Activated naive CD8-positive, alpha-beta T cell treated with anti-CD3 and anti-CD28 coated beads, Interleukin-2, amount 10 ng/mL, durations not matched to agents 7 days and 5 days (primary cell): ENCODE measurements at regions not wholly inside any gene's neighbourhood (a gene's known extent, or its start where the extent isn't known, plus 50 kb on each side); places are given as distances from the start of the nearest gene placed in this dataset.
A peak's percentile ranks its signal among the peaks of the same experiment; 100 is the strongest.

Experiments used
- ATAC-seq: fragments of 150-1000 bp; cut with Tn5 transposase; one replicate; pipeline ENCODE4 v1.10.0; 2021; ENCODE audit warnings: low read depth, moderate library complexity
- POLR2A ChIA-PET: fragments of 350-600 bp; sonication (Branson Sonifier 250); formaldehyde crosslinking; loops from one replicate; lab custom pipeline; 2021; ENCODE audit warnings: antibody characterized with exemption; lab: Charles Lee
- DNase-seq: peaks from one replicate; pipeline ENCODE4 v3.0.0; 2021
- H3K27ac Mint-ChIP-seq: one replicate; pipeline ENCODE4 v1.8.0; 2022; ENCODE audit warnings: mild to moderate bottlenecking, mixed read lengths
- H3K27me3 Mint-ChIP-seq: one replicate; pipeline ENCODE4 v1.8.0; 2022; ENCODE audit warnings: mild to moderate bottlenecking, moderate library complexity, mixed read lengths
- H3K36me3 Mint-ChIP-seq: one replicate; pipeline ENCODE4 v1.8.0; 2021; ENCODE audit warnings: mild to moderate bottlenecking, mixed read lengths
- H3K4me1 Mint-ChIP-seq: one replicate; pipeline ENCODE4 v1.8.0; 2021; ENCODE audit warnings: mixed read lengths
- H3K4me3 Mint-ChIP-seq: one replicate; pipeline ENCODE4 v1.8.0; 2022; ENCODE audit warnings: mild to moderate bottlenecking, moderate library complexity, mixed read lengths
- H3K9me3 Mint-ChIP-seq: one replicate; pipeline ENCODE4 v1.8.0; 2021; ENCODE audit warnings: mixed read lengths

DNA sequence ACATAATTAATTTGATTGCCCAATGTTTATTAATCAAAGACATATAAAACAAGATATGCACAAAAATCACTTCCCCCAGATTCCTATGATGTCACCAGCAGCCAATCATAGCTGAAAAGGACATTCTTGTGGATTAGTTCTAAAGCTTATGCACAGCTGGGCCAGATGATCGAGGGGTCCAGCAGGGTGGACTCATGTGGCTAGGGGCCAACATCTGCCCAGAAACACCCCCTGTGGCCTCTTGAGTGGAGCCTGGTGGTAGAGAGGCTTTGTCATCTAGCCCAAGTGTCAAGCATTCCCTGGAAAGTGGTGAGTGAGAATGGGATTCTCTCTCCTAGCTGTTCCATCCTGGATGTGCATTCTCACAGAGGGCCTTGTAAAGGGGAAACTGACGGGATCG lies 590.0 kb downstream of the BCL11B start:
- POLR2A ChIA-PET, result no interaction called here
- DNase-seq (no peak), ATAC-seq (no peak)
- Mint-ChIP-seq H3K4me3 (no peak overlapping the region), H3K27me3 (no peaks in the 10 kb centered on the region), H3K27ac (no peak overlapping the region), H3K36me3 (peaks cover 2% of the 10 kb centered on the region), H3K9me3 (peaks cover 6% of the 10 kb centered on the region), H3K4me1 (no peaks in the 10 kb centered on the region)

GRCh38 chr14:98682726-98683125 lies 589.3 kb downstream of the BCL11B start:
- no peak overlapping the region for H3K27ac Mint-ChIP-seq
- H3K27me3 Mint-ChIP-seq, result no peaks in the 10 kb centered on the region

GRCh38 chr14:98684468-98684867 lies 587.5 kb downstream of the BCL11B start:
- Mint-ChIP-seq H3K4me3 (no peak overlapping the region), H3K27ac (no peak overlapping the region), H3K4me1 (no peaks in the 10 kb centered on the region), H3K9me3 (no peaks in the 10 kb centered on the region), H3K27me3 (no peaks in the 10 kb centered on the region), H3K36me3 (no peaks in the 10 kb centered on the region)
- POLR2A ChIA-PET, result no interaction called here
- DNase-seq (no peak), ATAC-seq (no peak)

More at GRCh38 chr14:98682726-98683125, 589.3 kb downstream of the BCL11B start:
- ATAC-seq, result no peak
- DNase-seq, result no peak
- POLR2A ChIA-PET, result no interaction called here
- H3K36me3 Mint-ChIP-seq, result no peaks in the 10 kb centered on the region
- H3K4me1 Mint-ChIP-seq, result no peaks in the 10 kb centered on the region
- no peak overlapping the region for H3K4me3 Mint-ChIP-seq
- H3K9me3 Mint-ChIP-seq, result peaks cover 4% of the 10 kb centered on the region

- no peak overlapping the region for H3K4me3 Mint-ChIP-seq
- H3K27ac Mint-ChIP-seq, result no peak overlapping the region
- POLR2A ChIA-PET, result no interaction called here
- H3K27me3 Mint-ChIP-seq, result no peaks in the 10 kb centered on the region
- no peaks in the 10 kb centered on the region for H3K9me3 Mint-ChIP-seq
- no peaks in the 10 kb centered on the region for H3K36me3 Mint-ChIP-seq
- no peaks in the 10 kb centered on the region for H3K4me1 Mint-ChIP-seq
- no peak for ATAC-seq
- DNase-seq, result no peak
Measured at GRCh38 chr14:98685725-98686124, 586.3 kb downstream of the BCL11B start.

DNA sequence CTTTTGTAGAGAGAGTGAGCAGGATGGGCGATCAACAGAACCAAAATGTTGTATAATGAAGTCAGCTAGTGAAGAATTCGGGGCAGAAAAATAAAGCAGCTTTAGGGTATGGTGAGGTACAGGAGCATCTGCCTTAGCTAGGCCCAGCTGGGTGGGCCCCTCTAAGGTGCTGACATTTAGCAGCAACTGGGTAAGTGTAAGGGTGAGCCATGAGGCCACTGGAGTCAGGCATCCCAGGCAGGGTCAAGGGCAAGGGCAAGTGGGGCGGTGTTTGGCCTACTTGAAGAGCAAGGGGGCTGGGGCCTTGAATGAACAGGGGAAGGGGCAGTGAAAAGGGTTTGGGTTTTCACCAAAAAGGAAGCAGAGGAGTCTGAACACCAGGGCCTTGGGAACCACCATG lies 583.6 kb downstream of the BCL11B start:
- Mint-ChIP-seq H3K27ac (no peak overlapping the region), H3K36me3 (no peaks in the 10 kb centered on the region), H3K4me1 (no peaks in the 10 kb centered on the region), H3K9me3 (no peaks in the 10 kb centered on the region), H3K4me3 (no peak overlapping the region), H3K27me3 (no peaks in the 10 kb centered on the region)
- DNase-seq (no peak), ATAC-seq (no peak)
- POLR2A ChIA-PET, result no interaction called here

- Mint-ChIP-seq H3K27ac (no peak overlapping the region), H3K4me3 (no peak overlapping the region), H3K27me3 (no peaks in the 10 kb centered on the region), H3K4me1 (no peaks in the 10 kb centered on the region), H3K9me3 (peaks cover 4% of the 10 kb centered on the region), H3K36me3 (no peaks in the 10 kb centered on the region)
- DNase-seq (no peak), ATAC-seq (no peak)
- POLR2A ChIA-PET, result no interaction called here
Measured at GRCh38 chr14:98689951-98690350, 582.0 kb downstream of the BCL11B start.

- no peaks in the 10 kb centered on the region for H3K4me1 Mint-ChIP-seq
- H3K36me3 Mint-ChIP-seq, result peaks cover 9% of the 10 kb centered on the region
- peaks cover 17% of the 10 kb centered on the region for H3K9me3 Mint-ChIP-seq
- ATAC-seq (no peak), DNase-seq (no peak)
- POLR2A ChIA-PET, result no interaction called here
- H3K4me3 Mint-ChIP-seq, result no peak overlapping the region
- H3K27me3 Mint-ChIP-seq, result peaks cover 2% of the 10 kb centered on the region
- H3K27ac Mint-ChIP-seq, result no peak overlapping the region
Measured at GRCh38 chr14:98692832-98693231, 579.2 kb downstream of the BCL11B start.

GRCh38 chr14:98694541-98694940 lies 577.5 kb downstream of the BCL11B start:
- no peaks in the 10 kb centered on the region for H3K4me1 Mint-ChIP-seq
- H3K27ac Mint-ChIP-seq, result no peak overlapping the region
- DNase-seq, result no peak
- peaks cover 9% of the 10 kb centered on the region for H3K36me3 Mint-ChIP-seq
- no peak for ATAC-seq
- POLR2A ChIA-PET, result no interaction called here
- H3K9me3 Mint-ChIP-seq, result peaks cover 17% of the 10 kb centered on the region
- H3K27me3 Mint-ChIP-seq, result peaks cover 2% of the 10 kb centered on the region
- no peak overlapping the region for H3K4me3 Mint-ChIP-seq

DNA sequence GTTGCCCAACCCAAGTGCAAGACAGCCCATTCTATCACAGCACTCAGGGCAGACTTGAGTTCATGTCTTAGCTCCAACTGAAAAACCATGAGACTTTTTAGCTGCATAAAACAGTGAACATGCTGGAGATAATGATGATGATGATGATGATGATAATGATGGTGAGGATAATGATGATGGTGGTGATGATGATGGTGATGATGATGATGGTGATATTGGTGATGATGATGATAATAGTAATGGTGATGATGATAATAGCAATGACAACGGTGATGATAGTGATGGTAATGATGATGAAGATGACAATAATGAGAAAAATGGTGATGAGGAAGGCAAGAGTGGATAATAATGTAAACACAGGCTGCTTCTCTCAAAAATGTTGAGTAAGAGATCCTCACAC lies 576.2 kb downstream of the BCL11B start:
- peaks cover 9% of the 10 kb centered on the region for H3K36me3 Mint-ChIP-seq
- peaks cover 17% of the 10 kb centered on the region for H3K9me3 Mint-ChIP-seq
- no peaks in the 10 kb centered on the region for H3K4me1 Mint-ChIP-seq
- no peak for ATAC-seq
- no peak overlapping the region for H3K27ac Mint-ChIP-seq
- POLR2A ChIA-PET, result no interaction called here
- H3K4me3 Mint-ChIP-seq, result no peak overlapping the region
- peaks cover 2% of the 10 kb centered on the region for H3K27me3 Mint-ChIP-seq
- DNase-seq, result no peak

GRCh38 chr14:98698341-98698740 lies 573.7 kb downstream of the BCL11B start:
- POLR2A ChIA-PET, result no interaction called here
- Mint-ChIP-seq H3K36me3 (peaks cover 9% of the 10 kb centered on the region), H3K27me3 (peaks cover 2% of the 10 kb centered on the region), H3K9me3 (peaks cover 19% of the 10 kb centered on the region), H3K4me1 (no peaks in the 10 kb centered on the region), H3K27ac (no peak overlapping the region), H3K4me3 (no peak overlapping the region)
- ATAC-seq (no peak), DNase-seq (no peak)

- H3K4me3 Mint-ChIP-seq, result no peak overlapping the region
- H3K27ac Mint-ChIP-seq, result no peak overlapping the region
- peaks cover 2% of the 10 kb centered on the region for H3K27me3 Mint-ChIP-seq
- peaks cover 14% of the 10 kb centered on the region for H3K9me3 Mint-ChIP-seq
- ATAC-seq (no peak), DNase-seq (no peak)
- H3K36me3 Mint-ChIP-seq, result peaks cover 9% of the 10 kb centered on the region
- peaks cover 8% of the 10 kb centered on the region for H3K4me1 Mint-ChIP-seq
- POLR2A ChIA-PET, result no interaction called here
Measured at GRCh38 chr14:98700748-98701147, 571.2 kb downstream of the BCL11B start.

GRCh38 chr14:98701377-98701776 lies 570.6 kb downstream of the BCL11B start:
- Mint-ChIP-seq H3K4me1 (peaks cover 8% of the 10 kb centered on the region), H3K27me3 (peaks cover 2% of the 10 kb centered on the region), H3K27ac (no peak overlapping the region), H3K36me3 (peaks cover 6% of the 10 kb centered on the region), H3K4me3 (no peak overlapping the region), H3K9me3 (peaks cover 12% of the 10 kb centered on the region)
- POLR2A ChIA-PET, result no interaction called here
- ATAC-seq (no peak), DNase-seq (no peak)

GRCh38 chr14:98704441-98704840 lies 567.6 kb downstream of the BCL11B start:
- POLR2A ChIA-PET, result interaction anchor here (0.6 to 0.7 kb wide), 2 partner anchors 117 to 335 kb away, joined by 3 to 4 read pairs; no protein-coding TSS in a partner anchor
- Mint-ChIP-seq H3K36me3 (no peaks in the 10 kb centered on the region), H3K27ac (peak overlapping the region; percentile 78), H3K4me1 (peaks cover 16% of the 10 kb centered on the region), H3K27me3 (no peaks in the 10 kb centered on the region), H3K4me3 (peak overlapping the region; percentile 34), H3K9me3 (peaks cover 2% of the 10 kb centered on the region)
- DNase-seq (peak; percentile 35), ATAC-seq (peak; percentile 97)

- ATAC-seq (no peak), DNase-seq (no peak)
- H3K27me3 Mint-ChIP-seq, result no peaks in the 10 kb centered on the region
- no peak overlapping the region for H3K4me3 Mint-ChIP-seq
- no peak overlapping the region for H3K27ac Mint-ChIP-seq
- H3K9me3 Mint-ChIP-seq, result peaks cover 2% of the 10 kb centered on the region
- peaks cover 1% of the 10 kb centered on the region for H3K36me3 Mint-ChIP-seq
- peaks cover 24% of the 10 kb centered on the region for H3K4me1 Mint-ChIP-seq
- POLR2A ChIA-PET, result no interaction called here
Measured at GRCh38 chr14:98705871-98706300, 566.1 kb downstream of the BCL11B start.

DNA sequence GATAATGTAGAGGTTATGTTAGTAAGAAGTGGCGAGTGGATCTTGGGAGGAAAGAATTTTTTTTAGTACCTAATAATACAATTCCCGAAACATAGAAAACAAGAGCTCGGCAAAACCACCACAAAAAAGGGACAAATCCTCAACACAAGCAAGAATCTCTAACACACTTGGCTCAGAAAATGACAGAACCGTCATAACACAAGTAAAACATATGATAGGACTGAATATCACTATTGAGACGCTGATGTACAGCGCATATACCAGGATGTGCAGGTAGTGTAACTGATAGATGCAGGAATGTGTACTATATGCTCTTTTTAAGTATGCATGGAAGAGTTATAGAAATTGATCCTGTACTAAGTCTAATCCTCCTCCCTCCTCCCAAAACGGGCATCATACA lies 564.5 kb downstream of the BCL11B start:
- Mint-ChIP-seq H3K4me1 (peaks cover 31% of the 10 kb centered on the region), H3K36me3 (peaks cover 1% of the 10 kb centered on the region), H3K27ac (no peak overlapping the region), H3K27me3 (no peaks in the 10 kb centered on the region), H3K9me3 (no peaks in the 10 kb centered on the region), H3K4me3 (no peak overlapping the region)
- ATAC-seq, result no peak
- POLR2A ChIA-PET, result no interaction called here
- DNase-seq, result no peak
